SK-N-SH treated with all-trans-retinoic acid at 6 μM for 48 hours (cell line): ENCODE measurements at regions not wholly inside any gene's neighbourhood (a gene's known extent, or its start where the extent isn't known, plus 50 kb on each side); places are given as distances from the start of the nearest gene placed in this dataset.

Experiments
- ARNTL ChIP-seq: fragments of 450-650 bp; formaldehyde crosslinking; IDR thresholded peaks from 2 replicates; pipeline ENCODE4 v1.5.0; 2020; ENCODE audit warnings: low read depth, mild to moderate bottlenecking, moderate library complexity, borderline replicate concordance
- CREB5 ChIP-seq: fragments of 250-450 bp; sonication (Bioruptor Pico); IDR thresholded peaks from 2 replicates; pipeline ENCODE4 v1.5.1; 2020; ENCODE audit warnings: low read depth, mild to moderate bottlenecking, moderate library complexity
- GLIS3 ChIP-seq: fragments of 250-450 bp; sonication (Bioruptor Pico); IDR thresholded peaks from 2 replicates; pipeline ENCODE4 v1.5.0; 2020; ENCODE audit warnings: mild to moderate bottlenecking, moderate library complexity
- OSR1 ChIP-seq: fragments of 250-450 bp; sonication (Bioruptor Pico); IDR thresholded peaks from 2 replicates; pipeline ENCODE4 v1.8.0; 2022; ENCODE audit warnings: moderate library complexity, mild to moderate bottlenecking, inconsistent platforms
- POU6F1 ChIP-seq: fragments of 250-450 bp; sonication (Bioruptor Pico); IDR thresholded peaks from 2 replicates; pipeline ENCODE4 v1.8.0; 2021; ENCODE audit warnings: low read depth, mild to moderate bottlenecking, moderate library complexity, borderline replicate concordance
- PPARA ChIP-seq: fragments of 250-450 bp; sonication (Bioruptor Pico); IDR thresholded peaks from 2 replicates; pipeline ENCODE4 v1.5.0; 2020; ENCODE audit warnings: mild to moderate bottlenecking, borderline replicate concordance
- RARB ChIP-seq: fragments of 250-450 bp; sonication (Bioruptor Pico); IDR thresholded peaks from 2 replicates; pipeline ENCODE4 v1.8.0; 2021; ENCODE audit warnings: mild to moderate bottlenecking, moderate library complexity
- TCF4 ChIP-seq: fragments of 250-450 bp; sonication (Bioruptor Pico); IDR thresholded peaks from 2 replicates; pipeline ENCODE4 v1.8.0; 2021; ENCODE audit warnings: mild to moderate bottlenecking, moderate library complexity, borderline replicate concordance
- TOX ChIP-seq: fragments of 250-450 bp; sonication (Bioruptor Pico); IDR thresholded peaks from 2 replicates; pipeline ENCODE4 v1.8.0; 2021; ENCODE audit warnings: mild to moderate bottlenecking, moderate library complexity, borderline replicate concordance
- ZFP3 ChIP-seq: fragments of 250-450 bp; sonication (Bioruptor Pico); IDR thresholded peaks from 2 replicates; pipeline ENCODE4 v1.5.0; 2020; ENCODE audit warnings: mild to moderate bottlenecking, moderate library complexity
- ZFP30 ChIP-seq: fragments of 450-650 bp; formaldehyde crosslinking; IDR thresholded peaks from 2 replicates; pipeline ENCODE4 v1.5.0; 2022; ENCODE audit warnings: mild to moderate bottlenecking, moderate library complexity
- ZNF8 ChIP-seq: fragments of 450-650 bp; formaldehyde crosslinking; IDR thresholded peaks from 2 replicates; pipeline ENCODE4 v1.5.0; 2020; ENCODE audit warnings: mild to moderate bottlenecking, moderate library complexity

GRCh38 chrX:52585892-52586291 lies 68.8 kb downstream of the SSX7 start:
- no peak for TF ChIP-seq ZFP3
- TF ChIP-seq RARB (CRISPR knock-in tag) = no peak
- no peak for TF ChIP-seq POU6F1
- TF ChIP-seq GLIS3 (CRISPR knock-in tag) = no peak
- TF ChIP-seq CREB5 (CRISPR knock-in tag) = no peak
- TF ChIP-seq OSR1 = no peak
- no peak for TF ChIP-seq ZNF8
- TF ChIP-seq TOX = no peak
- TF ChIP-seq ARNTL = no peak
- no peak for TF ChIP-seq PPARA (CRISPR knock-in tag)
- no peak for TF ChIP-seq TCF4
- no peak for TF ChIP-seq ZFP30 (CRISPR knock-in tag)
